ENCODE measurements at regions not wholly inside any gene's neighbourhood (a gene's known extent, or its start where the extent isn't known, plus 50 kb on each side); places are given as distances from the start of the nearest gene placed in this dataset.

DNA sequence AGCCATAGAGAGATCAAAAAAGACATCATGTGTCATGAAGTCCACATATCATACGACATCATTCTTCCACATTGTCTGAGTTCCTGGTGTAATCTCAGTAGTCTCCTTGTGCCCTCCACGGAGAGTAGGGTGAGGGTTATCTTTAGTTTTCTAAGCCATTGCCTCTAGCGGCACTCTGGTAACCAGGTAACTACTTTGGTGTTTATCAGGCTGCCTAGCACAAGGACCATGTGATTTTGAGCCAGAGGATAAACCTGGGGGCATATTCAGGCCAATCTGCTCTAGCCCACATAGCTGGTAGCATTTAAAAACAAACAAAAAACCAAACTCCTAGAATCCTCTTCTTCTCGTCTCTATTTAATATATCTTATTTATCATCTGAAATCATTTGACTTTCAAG is 147.4 kb downstream of the GDAP2 start:
- TF ChIP-seq, protein P1, sequence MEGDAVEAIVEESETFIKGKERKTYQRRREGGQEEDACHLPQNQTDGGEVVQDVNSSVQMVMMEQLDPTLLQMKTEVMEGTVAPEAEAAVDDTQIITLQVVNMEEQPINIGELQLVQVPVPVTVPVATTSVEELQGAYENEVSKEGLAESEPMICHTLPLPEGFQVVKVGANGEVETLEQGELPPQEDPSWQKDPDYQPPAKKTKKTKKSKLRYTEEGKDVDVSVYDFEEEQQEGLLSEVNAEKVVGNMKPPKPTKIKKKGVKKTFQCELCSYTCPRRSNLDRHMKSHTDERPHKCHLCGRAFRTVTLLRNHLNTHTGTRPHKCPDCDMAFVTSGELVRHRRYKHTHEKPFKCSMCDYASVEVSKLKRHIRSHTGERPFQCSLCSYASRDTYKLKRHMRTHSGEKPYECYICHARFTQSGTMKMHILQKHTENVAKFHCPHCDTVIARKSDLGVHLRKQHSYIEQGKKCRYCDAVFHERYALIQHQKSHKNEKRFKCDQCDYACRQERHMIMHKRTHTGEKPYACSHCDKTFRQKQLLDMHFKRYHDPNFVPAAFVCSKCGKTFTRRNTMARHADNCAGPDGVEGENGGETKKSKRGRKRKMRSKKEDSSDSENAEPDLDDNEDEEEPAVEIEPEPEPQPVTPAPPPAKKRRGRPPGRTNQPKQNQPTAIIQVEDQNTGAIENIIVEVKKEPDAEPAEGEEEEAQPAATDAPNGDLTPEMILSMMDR (IDR thresholded peaks at IDR 0.05) = no peak
- no peak for TF ChIP-seq ZFX (IDR thresholded peaks at IDR 0.05; ENCODE audit: borderline replicate concordance)
